Chondrocyte (in vitro differentiated cells): ENCODE measurements at regions not wholly inside any gene's neighbourhood (a gene's known extent, or its start where the extent isn't known, plus 50 kb on each side); places are given as distances from the start of the nearest gene placed in this dataset.

Source experiments
- DNase-seq: peaks from one replicate; pipeline ENCODE4 v3.0.0; 2021; ENCODE audit warnings: mixed read lengths, low spot score
- H3K27ac Mint-ChIP-seq: one replicate; pipeline ENCODE4 v1.8.0; 2021; ENCODE audit warnings: mild to moderate bottlenecking, moderate library complexity, mixed read lengths; ENCODE audit not compliant: unreplicated experiment
- H3K27me3 Mint-ChIP-seq: 2 replicates; pipeline ENCODE4 v1.8.0; 2021; ENCODE audit warnings: low read depth, mixed read lengths
- H3K36me3 Mint-ChIP-seq: 2 replicates; pipeline ENCODE4 v1.8.0; 2021; ENCODE audit warnings: low read depth, mixed read lengths
- H3K4me1 Mint-ChIP-seq: 2 replicates; pipeline ENCODE4 v1.8.0; 2021; ENCODE audit warnings: low read depth, mild to moderate bottlenecking, mixed read lengths
- H3K4me3 Mint-ChIP-seq: one replicate; pipeline ENCODE4 v1.8.0; 2021; ENCODE audit warnings: mild to moderate bottlenecking, moderate library complexity, mixed read lengths; ENCODE audit not compliant: unreplicated experiment
- H3K9me3 Mint-ChIP-seq: 2 replicates; pipeline ENCODE4 v1.8.0; 2021; ENCODE audit warnings: low read depth, mixed read lengths
- CTCF ChIP-seq: fragments of 200-600 bp; sonication (generic); IDR thresholded peaks from 2 replicates; pipeline ENCODE4 v1.5.0; 2021; ENCODE audit warnings: antibody characterized with exemption, mild to moderate bottlenecking, moderate library complexity

- Mint-ChIP-seq H3K27ac (no peak overlapping the region), H3K4me1 (peaks cover 4% of the 10 kb centered on the region), H3K4me3 (no peak overlapping the region), H3K9me3 (no peaks in the 10 kb centered on the region), H3K27me3 (no peaks in the 10 kb centered on the region), H3K36me3 (no peaks in the 10 kb centered on the region)
- TF ChIP-seq CTCF, result no peak
- DNase-seq, result no peak
Measured at GRCh38 chr1:194707074-194707473, 1520.7 kb upstream of the B3GALT2 start.

- no peak for TF ChIP-seq CTCF
- Mint-ChIP-seq H3K36me3 (no peaks in the 10 kb centered on the region), H3K27ac (no peak overlapping the region), H3K4me3 (no peak overlapping the region), H3K9me3 (no peaks in the 10 kb centered on the region), H3K4me1 (peaks cover 4% of the 10 kb centered on the region), H3K27me3 (no peaks in the 10 kb centered on the region)
- DNase-seq, result no peak
Measured at GRCh38 chr1:194705123-194705854, 1518.9 kb upstream of the B3GALT2 start.

- H3K27me3 Mint-ChIP-seq, result no peaks in the 10 kb centered on the region
- H3K4me1 Mint-ChIP-seq, result no peaks in the 10 kb centered on the region
- TF ChIP-seq CTCF, result no peak
- no peak for DNase-seq
- H3K4me3 Mint-ChIP-seq, result no peak overlapping the region
- no peaks in the 10 kb centered on the region for H3K9me3 Mint-ChIP-seq
- no peaks in the 10 kb centered on the region for H3K36me3 Mint-ChIP-seq
- no peak overlapping the region for H3K27ac Mint-ChIP-seq
Measured at GRCh38 chr1:194698908-194699318, 1512.5 kb upstream of the B3GALT2 start.

GRCh38 chr1:194693244-194693643 is 1506.8 kb upstream of the B3GALT2 start:
- Mint-ChIP-seq H3K9me3 (no peaks in the 10 kb centered on the region), H3K36me3 (no peaks in the 10 kb centered on the region), H3K27me3 (no peaks in the 10 kb centered on the region), H3K27ac (no peak overlapping the region), H3K4me3 (no peak overlapping the region), H3K4me1 (no peaks in the 10 kb centered on the region)
- no peak for TF ChIP-seq CTCF
- DNase-seq, result no peak

GRCh38 chr1:194684636-194685035 is 1498.2 kb upstream of the B3GALT2 start:
- H3K27ac Mint-ChIP-seq, result no peak overlapping the region
- H3K9me3 Mint-ChIP-seq, result no peaks in the 10 kb centered on the region
- TF ChIP-seq CTCF, result no peak
- no peaks in the 10 kb centered on the region for H3K27me3 Mint-ChIP-seq
- H3K36me3 Mint-ChIP-seq, result no peaks in the 10 kb centered on the region
- H3K4me1 Mint-ChIP-seq, result no peaks in the 10 kb centered on the region
- no peak overlapping the region for H3K4me3 Mint-ChIP-seq
- no peak for DNase-seq
